ENCODE measurements at regions not wholly inside any gene's neighbourhood (a gene's known extent, or its start where the extent isn't known, plus 50 kb on each side); places are given as distances from the start of the nearest gene placed in this dataset.
A peak's percentile ranks its signal among the peaks of the same experiment; 100 is the strongest.

GRCh38 chr6:14344486-14344885 lies 226.9 kb downstream of the CD83 start:
- no peak overlapping the region for H3K4me3 ChIP-seq (ENCODE audit: control insufficient read depth, low read depth, low read length)
- TF ChIP-seq CTCF (conservative IDR thresholded peaks at IDR 0.05; ENCODE audit: control insufficient read depth, insufficient read depth, low read depth, low read length): no peak
- DNase-seq (ENCODE audit: low read depth): no peak

GRCh38 chr6:14348389-14348788 lies 230.8 kb downstream of the CD83 start:
- no peak for TF ChIP-seq CTCF (conservative IDR thresholded peaks at IDR 0.05; ENCODE audit: control insufficient read depth, insufficient read depth, low read depth, low read length)
- no peak overlapping the region for H3K4me3 ChIP-seq (ENCODE audit: control insufficient read depth, low read depth, low read length)
- DNase-seq (ENCODE audit: low read depth): no peak

GRCh38 chr6:14349507-14349906 lies 231.9 kb downstream of the CD83 start:
- H3K4me3 ChIP-seq (ENCODE audit: control insufficient read depth, low read depth, low read length): no peak overlapping the region
- peak; percentile 23 for DNase-seq (ENCODE audit: low read depth)
- TF ChIP-seq CTCF (conservative IDR thresholded peaks at IDR 0.05; ENCODE audit: control insufficient read depth, insufficient read depth, low read depth, low read length): no peak

- H3K4me3 ChIP-seq (ENCODE audit: control insufficient read depth, low read depth, low read length): no peak overlapping the region
- no peak for TF ChIP-seq CTCF (conservative IDR thresholded peaks at IDR 0.05; ENCODE audit: control insufficient read depth, insufficient read depth, low read depth, low read length)
- DNase-seq (ENCODE audit: low read depth): no peak
Observed at GRCh38 chr6:14350210-14350609, 232.6 kb downstream of the CD83 start.

DNA sequence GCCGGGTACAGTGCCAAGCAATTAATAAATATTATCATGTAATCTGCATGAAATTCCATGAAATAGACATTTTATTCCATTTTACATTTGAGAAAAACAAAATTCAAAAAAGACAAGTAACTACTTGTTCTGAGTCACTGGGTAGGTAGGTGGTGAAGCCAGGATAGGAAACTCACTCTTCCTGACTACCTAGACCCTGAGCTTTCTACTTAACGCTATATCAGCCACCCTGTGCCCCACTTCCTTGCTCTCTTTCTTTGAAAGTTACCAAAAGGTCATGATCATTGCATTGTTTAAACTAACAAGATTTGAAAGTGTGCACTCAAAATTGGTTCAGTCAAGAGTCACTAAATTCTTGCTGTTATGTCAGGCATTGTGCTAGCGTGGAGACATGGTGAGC lies 235.7 kb downstream of the CD83 start:
- DNase-seq (ENCODE audit: low read depth): no peak
- no peak for TF ChIP-seq CTCF (conservative IDR thresholded peaks at IDR 0.05; ENCODE audit: control insufficient read depth, insufficient read depth, low read depth, low read length)
- no peak overlapping the region for H3K4me3 ChIP-seq (ENCODE audit: control insufficient read depth, low read depth, low read length)

- no peak for TF ChIP-seq CTCF (conservative IDR thresholded peaks at IDR 0.05; ENCODE audit: control insufficient read depth, insufficient read depth, low read depth, low read length)
- H3K4me3 ChIP-seq (ENCODE audit: control insufficient read depth, low read depth, low read length): no peak overlapping the region
- no peak for DNase-seq (ENCODE audit: low read depth)
Observed at GRCh38 chr6:14353798-14354197, 236.2 kb downstream of the CD83 start.

DNA sequence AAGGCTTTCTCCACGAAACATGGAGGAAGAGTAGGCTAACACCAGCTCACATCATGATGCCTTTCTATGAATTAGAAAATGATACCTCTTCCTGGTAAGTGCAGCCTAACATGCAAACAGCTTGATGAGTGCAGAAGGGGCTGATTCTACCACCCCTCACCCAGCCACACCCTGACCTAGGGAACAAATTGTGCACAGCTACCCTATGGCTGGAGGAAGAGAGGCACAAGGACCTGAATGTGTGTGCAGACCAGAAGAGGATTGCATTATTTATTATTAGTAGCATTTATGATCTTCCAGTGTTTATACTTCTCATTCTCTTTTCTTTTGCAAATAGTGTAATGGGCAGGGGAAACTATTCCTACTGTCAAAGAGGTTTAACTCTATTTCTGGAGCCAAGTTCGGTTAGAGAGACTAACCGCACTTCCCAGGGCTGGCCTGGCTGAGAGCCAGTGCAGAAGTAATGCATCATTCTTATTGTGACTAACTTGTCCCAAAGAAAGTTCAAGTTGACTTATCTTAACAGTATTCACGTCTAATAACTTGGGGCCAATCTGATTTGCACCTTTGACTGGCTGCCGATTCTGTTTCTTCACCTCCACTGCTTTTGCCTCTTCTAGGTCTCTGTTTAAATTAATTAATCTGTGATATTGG lies 237.5 kb downstream of the CD83 start:
- no peak overlapping the region for H3K4me3 ChIP-seq (ENCODE audit: control insufficient read depth, low read depth, low read length)
- TF ChIP-seq CTCF (conservative IDR thresholded peaks at IDR 0.05; ENCODE audit: control insufficient read depth, insufficient read depth, low read depth, low read length): no peak
- peak; percentile 93 for DNase-seq (ENCODE audit: low read depth)

Measured in fibroblast of mammary gland (primary cell).